HG03196 (cell line): ENCODE measurements at regions not wholly inside any gene's neighbourhood (a gene's known extent, or its start where the extent isn't known, plus 50 kb on each side); places are given as distances from the start of the nearest gene placed in this dataset.

Experiments
- ATAC-seq: cut with Tn5 transposase; IDR thresholded peaks from one replicate; pipeline ENCODE4 v1.9.1; 2021; ENCODE audit not compliant: unreplicated experiment

DNA sequence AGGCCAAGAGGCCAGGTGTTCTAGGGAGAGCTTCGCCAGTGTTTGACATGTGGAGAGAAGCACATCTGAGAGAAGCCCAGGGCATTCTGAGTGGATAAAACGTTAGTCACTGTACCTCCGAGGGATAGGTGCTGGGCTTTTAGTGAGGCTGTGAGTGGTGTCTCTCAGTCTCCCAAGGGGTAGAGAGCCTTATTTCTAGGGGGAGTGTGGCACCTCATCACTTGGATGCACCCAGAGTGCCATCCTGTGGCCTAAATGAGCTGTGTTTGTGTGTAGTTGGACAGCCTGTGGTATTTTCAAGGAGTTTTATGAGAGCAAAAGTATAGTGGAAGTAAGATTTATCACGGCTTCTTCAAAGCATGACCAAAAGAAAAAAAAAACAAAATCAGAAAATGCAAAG lies 1046.9 kb upstream of the WWC1 start:
- ATAC-seq: no peak

DNA sequence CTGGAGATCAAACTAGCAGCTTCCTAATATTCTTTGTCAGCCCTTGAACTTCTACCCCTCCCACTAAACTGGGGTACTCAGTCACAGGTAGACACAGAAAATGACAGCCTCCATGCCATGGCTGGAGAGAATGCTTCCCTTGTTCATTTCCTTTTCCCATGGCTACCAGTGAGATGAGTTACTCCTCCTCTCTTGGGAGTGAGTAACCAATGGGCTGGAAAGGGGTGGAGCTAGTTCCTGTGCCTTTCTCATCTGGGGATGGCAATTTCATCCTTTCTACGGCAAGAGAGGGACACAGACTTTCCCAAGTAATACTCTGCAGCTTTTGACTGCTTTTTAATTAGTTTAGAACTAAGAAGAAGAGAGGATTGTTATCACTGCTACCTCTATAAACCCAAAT lies 1045.6 kb upstream of the WWC1 start:
- no peak for ATAC-seq

DNA sequence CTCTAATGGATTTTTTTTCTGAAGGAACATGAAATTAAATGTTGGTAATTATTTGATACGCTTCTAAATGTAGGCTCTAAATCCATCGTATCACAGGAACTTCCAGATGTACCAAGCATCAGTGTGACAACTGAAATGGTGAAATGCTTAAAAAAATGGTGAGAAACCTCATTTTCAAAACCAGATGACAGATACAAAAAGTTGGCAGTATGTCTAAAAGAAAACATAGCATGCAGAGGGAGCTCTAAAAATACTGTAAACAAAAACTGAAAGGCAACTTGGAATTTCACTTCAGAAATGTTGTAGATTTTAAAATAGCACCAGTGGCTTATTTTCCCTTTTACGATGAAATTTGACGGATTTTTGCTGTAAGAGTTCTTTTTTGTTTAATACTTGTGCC lies 1043.6 kb upstream of the WWC1 start:
- no peak for ATAC-seq

DNA sequence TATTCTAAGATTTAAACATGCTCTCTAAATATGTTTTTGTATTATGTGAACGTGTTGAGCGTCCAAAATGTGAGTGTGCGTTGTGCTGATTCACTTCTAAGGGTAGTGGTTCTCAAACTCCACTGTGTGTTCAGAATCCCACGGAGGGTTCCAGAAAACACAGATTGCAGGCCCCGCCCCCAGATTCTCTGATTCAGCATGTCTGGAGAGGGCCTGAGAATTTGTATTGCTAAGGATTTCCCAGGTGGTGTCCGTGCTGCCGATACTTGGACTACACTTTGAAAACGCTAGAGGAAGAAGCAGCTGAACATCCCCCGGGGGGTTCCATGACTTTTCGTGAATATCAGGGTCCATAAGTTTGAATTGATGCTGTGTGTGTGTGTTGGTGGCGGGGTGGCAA lies 1043.2 kb upstream of the WWC1 start:
- ATAC-seq: no peak

DNA sequence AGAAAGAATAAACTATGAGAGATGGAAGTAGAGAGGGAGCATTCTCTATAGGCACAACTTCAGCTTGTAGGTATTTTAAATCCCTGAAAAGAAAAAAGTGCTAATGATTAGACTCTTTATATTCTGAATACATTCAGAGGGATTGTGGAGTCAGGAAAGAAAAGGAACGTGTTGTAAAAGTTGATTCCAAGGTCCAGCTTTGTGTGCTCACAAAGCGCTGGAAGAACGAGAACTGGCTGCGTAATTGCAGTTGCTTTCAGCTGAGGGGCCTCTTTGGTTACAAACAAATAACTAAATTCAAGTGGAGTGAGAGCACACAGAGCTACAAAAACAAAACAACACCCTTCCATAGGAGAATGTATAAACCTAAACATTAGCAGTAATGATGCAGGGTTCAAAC lies 1040.4 kb upstream of the WWC1 start:
- ATAC-seq: no peak

DNA sequence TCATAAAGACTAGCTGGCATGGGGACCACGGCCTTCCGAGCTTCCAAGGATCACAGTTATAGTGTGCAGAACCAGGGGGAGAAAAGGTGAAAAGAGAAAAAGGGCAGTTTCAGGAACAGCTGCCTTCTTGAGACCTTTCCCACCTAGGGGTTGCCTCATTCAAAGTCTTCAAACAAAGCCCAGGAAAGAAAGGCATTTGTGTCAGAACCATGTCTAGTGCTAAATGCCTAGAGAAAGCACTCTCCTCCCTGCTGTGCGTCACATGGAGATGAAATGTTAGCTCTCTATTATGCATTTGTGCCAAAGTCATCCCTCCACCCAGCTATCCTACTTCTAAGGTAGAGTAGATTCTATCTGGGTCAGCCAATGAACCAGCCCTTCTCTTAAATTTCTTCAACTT lies 1037.3 kb upstream of the WWC1 start:
- no peak for ATAC-seq

DNA sequence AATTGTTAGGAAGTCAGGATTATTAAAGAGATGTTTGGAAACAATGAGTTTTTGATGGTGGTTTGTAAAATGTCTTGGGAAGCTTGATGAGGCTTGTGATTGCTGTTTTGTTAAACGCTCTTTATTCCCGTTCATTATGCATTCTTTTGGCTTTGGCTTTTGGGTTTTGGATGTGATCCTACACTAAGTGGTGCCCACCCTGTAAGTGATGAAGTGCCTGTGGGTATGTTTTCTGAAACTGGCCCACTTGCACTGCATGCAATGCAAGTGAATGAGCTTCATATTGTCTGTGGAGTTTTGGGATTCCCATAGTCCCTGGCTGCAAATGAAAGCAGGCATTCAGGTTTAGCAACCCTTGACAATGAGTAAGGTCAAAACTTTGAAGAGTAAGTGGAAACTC lies 1035.5 kb upstream of the WWC1 start:
- no peak for ATAC-seq

DNA sequence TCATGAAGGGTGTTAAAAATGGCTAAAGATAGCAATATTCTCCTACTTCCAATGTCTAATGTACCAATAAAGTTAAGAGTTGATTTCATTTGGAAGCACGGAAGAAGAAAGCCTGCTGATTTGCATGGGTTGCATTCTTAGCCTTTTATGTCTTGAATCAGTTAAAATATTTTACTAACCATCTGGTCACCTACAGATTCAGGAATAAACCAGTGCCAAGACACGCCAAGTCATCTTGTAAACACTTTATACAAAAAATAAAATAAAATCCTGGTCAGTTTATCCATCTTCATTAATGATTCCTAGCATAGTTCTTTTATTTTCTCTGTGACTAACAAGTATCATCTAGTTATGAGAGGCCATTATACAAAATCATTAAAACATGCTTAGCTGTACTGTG lies 1031.6 kb upstream of the WWC1 start:
- ATAC-seq: no peak

DNA sequence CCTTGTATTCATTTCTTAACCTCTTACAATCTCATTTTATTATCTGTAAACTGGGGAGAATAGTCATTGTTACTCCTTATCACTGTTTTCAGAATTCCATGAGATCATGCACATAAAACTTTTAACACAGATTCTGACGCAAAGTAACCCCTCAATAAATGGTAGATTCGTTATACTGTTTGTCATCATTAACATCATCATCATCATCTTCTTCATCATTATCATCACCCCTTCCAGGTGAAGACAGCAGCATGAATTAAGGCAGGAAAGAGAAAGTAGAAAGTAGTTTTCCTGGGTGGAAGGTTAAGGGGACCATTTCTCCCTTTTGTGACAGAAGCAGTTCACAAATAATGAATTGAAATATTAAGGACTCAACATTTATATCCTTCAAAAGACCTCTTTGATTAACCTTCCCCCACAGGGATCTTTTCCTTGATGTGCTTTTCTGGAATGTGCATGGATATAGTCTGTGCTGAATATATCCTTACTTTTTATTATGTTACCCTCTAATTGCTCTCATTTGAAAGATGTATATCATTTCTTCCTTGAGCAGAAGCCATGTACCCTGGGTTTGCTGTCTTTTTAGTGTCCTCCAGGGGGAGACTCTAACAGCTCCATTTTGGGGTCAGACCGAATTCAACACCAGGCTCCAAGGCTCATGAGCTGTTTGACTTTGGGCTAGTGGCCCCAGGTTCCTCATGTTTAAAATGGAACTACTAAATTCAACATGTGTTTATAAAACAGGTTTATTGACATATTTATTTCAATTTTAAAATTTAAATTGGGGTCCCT lies 1029.9 kb upstream of the WWC1 start:
- ATAC-seq: no peak

DNA sequence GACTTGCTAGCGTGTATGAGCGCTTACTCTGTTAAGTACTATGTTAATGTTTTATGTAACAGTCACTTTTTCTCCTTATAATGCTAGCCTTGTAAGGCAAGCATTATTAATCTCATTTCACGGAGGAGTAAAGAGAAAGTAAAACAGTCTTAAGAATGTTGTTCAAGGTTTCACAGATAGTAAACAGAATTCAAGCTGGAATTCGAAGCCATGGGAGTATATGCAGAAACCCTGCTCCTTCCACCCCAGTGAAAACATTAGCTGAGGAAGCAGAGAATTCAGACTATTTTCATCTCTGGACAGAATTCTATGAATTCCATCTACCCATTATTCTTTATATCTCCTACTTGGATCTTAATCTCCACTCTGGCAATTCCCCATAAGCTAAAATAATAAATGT lies 1028.3 kb upstream of the WWC1 start:
- no peak for ATAC-seq

DNA sequence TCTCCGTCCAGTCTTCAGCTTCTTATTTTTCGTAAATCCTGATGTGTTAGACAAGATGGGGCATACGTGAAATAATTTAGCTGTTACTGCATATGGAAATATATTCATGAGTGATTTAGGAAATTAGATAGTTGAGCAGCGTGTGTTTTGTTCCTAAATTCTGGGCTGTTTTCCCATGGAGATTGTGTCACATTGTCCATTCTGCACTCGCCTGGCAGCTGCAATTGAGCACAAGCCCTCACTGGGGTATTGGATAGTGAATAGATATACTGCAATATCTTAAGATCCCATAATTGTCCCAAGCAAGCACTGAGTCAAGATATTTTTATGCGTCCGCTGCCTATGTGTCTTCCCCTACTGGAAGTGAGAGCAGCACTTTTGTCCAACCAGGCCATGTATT lies 1027.1 kb upstream of the WWC1 start:
- no peak for ATAC-seq

DNA sequence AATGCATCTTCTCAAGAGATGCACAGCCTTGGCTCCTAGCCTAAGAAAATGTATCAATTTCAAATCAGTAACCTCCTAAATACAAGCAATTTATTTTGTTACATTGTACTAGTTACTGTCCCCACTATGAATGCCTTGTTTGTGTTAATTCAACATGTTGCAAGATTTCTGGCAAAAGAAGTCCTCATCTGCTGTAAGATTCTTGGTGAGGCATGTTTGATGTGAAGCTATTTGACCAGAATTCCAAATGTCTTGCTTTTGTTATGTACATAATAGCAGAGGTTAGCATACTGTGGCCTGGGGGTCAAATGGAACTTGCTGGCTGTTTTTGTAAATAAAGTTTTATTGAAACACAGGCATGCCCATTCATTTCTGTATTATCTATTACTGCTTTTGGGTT lies 1023.1 kb upstream of the WWC1 start:
- ATAC-seq: no peak

DNA sequence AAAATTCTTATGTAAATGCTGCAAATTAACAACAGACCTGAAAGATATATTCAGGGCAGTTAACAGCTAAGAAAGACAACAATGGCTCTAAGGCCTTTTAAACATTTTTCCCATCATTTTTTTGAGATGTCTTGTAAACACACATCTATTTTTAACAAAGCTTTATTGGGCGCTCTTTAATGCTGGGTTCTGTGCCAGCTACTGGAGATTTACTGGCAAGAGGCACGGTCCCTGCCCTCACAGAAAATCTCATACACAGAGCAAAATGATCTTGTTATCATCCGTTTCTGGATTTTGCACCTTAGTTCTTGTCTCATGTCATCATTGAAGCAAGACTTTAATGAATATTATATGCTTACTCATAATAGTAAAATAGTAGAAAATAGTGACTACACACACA lies 1022.3 kb upstream of the WWC1 start:
- ATAC-seq: no peak

DNA sequence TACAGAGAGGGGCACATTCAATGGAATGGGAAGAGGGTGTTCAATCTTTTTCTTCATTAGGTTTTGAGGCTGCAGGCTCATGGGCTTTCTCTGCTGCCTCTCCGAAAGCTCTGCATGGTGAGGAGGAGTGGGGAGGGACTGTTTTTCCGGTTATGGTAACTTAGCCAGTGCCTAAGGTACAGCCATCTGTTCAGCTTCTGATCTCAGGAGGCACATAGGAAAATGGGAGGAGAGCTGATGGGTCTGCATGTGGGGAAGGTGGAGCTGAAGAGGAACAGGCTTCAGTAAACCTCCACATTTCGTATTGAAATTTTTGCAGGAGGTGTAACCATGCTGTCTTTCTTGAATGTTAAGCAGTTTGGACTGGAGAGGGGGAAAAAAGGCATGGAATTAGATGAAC lies 1020.4 kb upstream of the WWC1 start:
- ATAC-seq: no peak

DNA sequence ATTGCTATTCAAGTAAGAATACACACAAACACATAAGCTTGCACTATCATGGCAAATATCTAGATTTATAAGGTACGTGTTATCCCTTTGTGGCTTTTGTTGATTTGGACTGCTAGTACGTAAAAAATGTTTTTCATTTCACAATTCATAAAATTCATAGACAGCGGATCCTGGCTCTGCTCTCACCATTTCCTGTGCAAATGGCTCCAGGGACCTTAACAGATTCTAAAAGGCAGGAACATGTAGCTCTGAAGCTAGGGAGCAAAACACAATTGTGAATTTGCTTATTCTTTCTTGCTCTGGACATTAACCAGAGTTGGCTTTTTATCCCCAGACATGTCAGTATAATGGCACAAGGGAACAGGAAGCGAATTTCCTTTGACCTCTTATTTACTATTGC lies 1019.9 kb upstream of the WWC1 start:
- no peak for ATAC-seq

DNA sequence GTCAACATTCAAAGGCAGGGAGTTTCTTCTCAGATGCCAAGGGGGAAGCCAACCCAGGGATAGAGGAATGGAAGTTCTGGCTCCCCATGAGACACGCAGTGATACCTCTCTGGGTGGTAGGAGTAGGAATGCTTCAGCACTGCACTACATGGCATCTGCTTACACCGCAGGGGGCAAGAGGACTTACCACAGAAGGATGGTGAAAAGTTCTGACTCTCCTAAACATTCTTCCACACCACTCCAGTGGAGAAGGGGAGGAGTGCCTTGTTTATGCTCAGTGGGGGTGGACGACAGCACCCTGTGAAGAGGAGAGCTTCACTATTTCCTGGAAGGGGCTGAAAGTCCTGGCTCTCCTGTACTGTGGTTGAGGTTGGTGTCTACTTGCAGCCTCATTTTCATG lies 1011.3 kb upstream of the WWC1 start:
- ATAC-seq: no peak

DNA sequence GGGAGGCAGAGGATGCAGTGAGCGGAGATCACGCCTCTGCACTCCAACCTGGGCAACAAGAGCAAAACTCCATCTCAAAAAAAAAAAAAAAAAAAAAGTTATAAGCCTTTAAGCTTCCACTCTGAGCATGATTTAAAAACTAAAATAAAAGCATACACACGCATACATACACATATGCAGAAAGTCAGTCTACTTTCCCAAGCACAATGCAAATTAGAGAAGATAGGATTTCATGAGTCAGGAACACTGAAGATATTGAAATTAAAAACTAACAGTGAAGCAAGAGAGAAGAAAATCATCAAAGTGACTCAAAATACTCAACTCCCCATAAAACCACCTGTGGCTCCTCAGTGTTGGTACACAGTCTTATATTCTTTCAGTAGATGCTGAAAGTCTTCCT lies 1009.5 kb upstream of the WWC1 start:
- no peak for ATAC-seq

DNA sequence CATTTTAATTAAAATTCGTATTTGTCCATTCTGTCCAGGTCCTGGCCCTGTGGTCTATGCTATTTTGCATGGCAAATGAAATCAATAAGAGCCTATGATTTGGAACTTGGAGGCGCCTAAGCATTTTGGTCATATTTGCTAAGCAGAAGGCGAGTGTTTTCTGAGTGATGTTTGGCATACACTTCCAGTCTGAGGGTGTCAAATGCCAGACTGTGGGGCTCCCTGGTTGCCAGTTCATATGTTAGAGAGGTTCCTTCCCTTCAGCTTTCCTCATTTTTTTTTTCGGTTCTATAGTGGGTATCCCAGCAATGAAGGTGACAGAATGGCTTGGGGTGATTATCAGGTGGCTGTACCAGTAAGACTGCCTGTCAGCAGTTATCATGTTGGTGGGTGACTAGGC lies 1007.8 kb upstream of the WWC1 start:
- ATAC-seq: no peak

DNA sequence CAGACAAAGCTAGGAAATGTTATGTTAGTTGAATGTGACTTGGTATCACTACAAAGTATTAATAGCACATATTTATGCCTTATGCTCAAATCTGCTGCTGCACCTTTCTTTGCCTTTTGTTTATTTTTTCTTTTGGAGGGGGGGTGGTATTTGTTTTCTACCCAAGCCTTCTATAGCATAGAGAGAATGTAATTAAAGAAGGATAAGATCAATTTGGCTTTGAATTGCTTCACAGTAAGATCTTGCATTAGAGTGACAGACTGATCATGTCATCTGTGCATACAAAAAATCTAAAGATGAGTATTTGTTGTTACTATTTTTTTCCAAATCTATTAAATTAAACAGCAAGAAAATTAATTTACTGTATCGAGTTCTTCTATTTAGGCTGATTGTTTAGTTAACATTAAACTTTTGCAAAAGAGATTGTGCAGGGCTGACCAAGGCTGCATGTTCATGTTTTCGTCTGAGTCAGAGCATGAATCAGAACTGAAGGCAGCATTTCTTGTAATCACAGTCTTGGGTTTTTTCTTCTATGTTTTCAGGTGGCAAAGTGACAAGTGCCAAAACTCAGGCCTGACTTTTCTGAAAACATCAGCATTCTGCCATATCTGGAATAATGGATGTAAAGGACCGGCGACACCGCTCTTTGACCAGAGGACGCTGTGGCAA lies 1007.1 kb upstream of the WWC1 start:
- ATAC-seq: no peak

DNA sequence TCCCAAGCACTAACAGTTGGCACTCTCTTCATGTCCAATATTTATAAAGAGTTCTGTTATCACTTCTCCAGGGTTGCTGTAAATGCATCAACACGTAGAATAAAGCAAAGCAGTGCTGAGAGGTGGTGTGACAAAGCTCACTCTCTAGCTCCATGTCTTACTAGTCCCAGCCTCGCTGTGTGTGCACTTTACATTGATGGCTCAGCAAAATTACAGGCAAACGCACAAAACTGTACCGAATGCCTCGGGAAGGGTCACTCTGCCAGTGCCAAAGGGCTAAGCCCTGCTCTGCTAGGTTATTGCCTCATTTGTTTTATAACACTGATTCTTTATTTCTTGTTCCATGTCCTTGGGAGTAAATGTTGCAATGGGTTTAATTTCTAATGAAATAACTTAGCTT lies 1005.9 kb upstream of the WWC1 start:
- ATAC-seq: no peak

DNA sequence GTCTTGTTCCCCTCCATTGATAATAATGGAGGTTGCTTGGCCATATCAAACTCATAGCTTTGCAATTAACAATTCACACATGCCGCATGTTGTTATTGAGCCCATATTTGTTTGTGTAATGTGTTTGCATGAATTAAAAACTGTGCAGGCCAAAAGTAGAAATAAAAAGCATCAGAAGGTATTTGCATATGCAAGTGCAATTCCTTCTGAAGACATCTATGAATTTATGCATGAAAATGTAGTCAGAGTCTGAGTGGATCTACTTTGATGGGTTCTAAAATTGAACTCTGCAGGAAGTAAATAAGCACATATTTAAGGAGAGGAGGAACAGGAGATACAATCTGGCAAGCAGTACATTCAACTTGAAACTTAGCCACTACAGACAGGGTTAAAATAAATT lies 1004.6 kb upstream of the WWC1 start:
- ATAC-seq: no peak

DNA sequence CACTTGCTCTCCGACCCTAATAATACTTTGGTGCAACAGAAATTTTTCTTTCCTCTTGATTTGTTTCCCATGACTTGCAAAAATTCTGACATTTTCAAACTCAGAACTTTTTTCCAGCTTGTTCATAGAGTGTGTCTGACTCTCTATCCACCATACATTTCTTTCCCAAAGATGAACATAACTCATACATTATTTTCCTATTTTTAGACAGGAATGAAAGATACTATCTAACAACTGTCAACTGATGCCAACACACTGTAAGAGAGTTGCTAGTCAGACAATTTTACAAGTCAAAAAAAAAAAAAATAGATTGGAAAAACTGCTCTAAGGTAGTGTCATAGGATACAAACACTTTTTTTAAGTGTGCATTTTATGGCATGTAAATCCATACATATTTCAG lies 1001.0 kb upstream of the WWC1 start:
- ATAC-seq: no peak
